ENCODE measurements at regions not wholly inside any gene's neighbourhood (a gene's known extent, or its start where the extent isn't known, plus 50 kb on each side); places are given as distances from the start of the nearest gene placed in this dataset.

DNA sequence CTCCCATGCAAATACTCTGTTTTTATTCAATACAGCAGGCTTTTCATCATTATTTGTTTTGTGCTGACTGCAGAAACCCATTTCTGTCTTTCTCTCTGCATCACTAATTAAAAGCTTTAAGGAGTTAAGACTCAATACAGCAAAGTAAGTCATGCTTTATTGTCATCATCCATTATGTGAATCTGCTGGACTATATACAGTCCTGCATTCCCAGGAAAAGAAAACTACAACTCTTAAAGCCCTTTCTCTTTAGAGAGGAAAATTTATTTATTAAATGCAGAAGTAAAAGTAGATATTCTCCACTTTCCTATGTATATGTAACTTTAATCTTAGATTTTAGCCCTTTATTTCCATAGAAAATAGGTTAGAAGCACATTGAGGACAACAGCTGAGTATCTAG lies 706.6 kb upstream of the RGMB start:
- TF ChIP-seq SP1 (IDR thresholded peaks at IDR 0.05; ENCODE audit: low read depth, low read length) (no peak), YY1 (IDR thresholded peaks at IDR 0.05; ENCODE audit: low read depth, low read length) (no peak), POLR2AphosphoS5 (IDR thresholded peaks at IDR 0.05; ENCODE audit: low read depth, low read length) (no peak), RNF2 (IDR thresholded peaks at IDR 0.05; ENCODE audit: borderline replicate concordance, low read depth, low read length, missing control alignments, poor library complexity, severe bottlenecking) (no peak), CEBPB (IDR thresholded peaks at IDR 0.05; ENCODE audit: low read depth, low read length) (no peak)
- TF ChIP-seq, protein P1, sequence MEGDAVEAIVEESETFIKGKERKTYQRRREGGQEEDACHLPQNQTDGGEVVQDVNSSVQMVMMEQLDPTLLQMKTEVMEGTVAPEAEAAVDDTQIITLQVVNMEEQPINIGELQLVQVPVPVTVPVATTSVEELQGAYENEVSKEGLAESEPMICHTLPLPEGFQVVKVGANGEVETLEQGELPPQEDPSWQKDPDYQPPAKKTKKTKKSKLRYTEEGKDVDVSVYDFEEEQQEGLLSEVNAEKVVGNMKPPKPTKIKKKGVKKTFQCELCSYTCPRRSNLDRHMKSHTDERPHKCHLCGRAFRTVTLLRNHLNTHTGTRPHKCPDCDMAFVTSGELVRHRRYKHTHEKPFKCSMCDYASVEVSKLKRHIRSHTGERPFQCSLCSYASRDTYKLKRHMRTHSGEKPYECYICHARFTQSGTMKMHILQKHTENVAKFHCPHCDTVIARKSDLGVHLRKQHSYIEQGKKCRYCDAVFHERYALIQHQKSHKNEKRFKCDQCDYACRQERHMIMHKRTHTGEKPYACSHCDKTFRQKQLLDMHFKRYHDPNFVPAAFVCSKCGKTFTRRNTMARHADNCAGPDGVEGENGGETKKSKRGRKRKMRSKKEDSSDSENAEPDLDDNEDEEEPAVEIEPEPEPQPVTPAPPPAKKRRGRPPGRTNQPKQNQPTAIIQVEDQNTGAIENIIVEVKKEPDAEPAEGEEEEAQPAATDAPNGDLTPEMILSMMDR (IDR thresholded peaks at IDR 0.05; ENCODE audit: control extremely low read depth in 1 of 3, insufficient read depth in 1 of 3, low read depth in 1 of 3, low read length in 3 of 3), result no peak

Data from H1 (cell line).